OCI-LY1 (cell line): ENCODE measurements at regions not wholly inside any gene's neighbourhood (a gene's known extent, or its start where the extent isn't known, plus 50 kb on each side); places are given as distances from the start of the nearest gene placed in this dataset.

Source experiments
- H2AFZ ChIP-seq: fragments of 200-600 bp; sonication (generic), shearing (Covaris generic); 2 replicates; pipeline ENCODE4 v1.6.0; 2014; ENCODE audit warnings: antibody characterized with exemption, mild to moderate bottlenecking, low read length
- H3F3A ChIP-seq: fragments of 200-600 bp; sonication (generic), shearing (Covaris generic); 2 replicates; pipeline ENCODE4 v1.6.0; 2014; ENCODE audit warnings: mild to moderate bottlenecking, antibody characterized with exemption, low read length, moderate library complexity; ENCODE audit not compliant: insufficient read depth
- H3K27ac ChIP-seq: fragments of 200-600 bp; sonication (generic); 2 replicates; pipeline ENCODE4 v1.5.1; 2014; ENCODE audit warnings: low read length, mixed run types, mild to moderate bottlenecking, low read depth; ENCODE audit not compliant: poor library complexity, severe bottlenecking
- H3K27me3 ChIP-seq: fragments of 200-600 bp; sonication (generic); 2 replicates; pipeline ENCODE4 v1.6.0; 2014; ENCODE audit warnings: antibody characterized with exemption, mild to moderate bottlenecking, low read length, moderate library complexity; ENCODE audit not compliant: insufficient read depth
- H3K36me3 ChIP-seq: fragments of 200-600 bp; sonication (generic); 2 replicates; pipeline ENCODE4 v1.6.1; 2014; ENCODE audit warnings: mild to moderate bottlenecking, antibody characterized with exemption, low read length, moderate library complexity, mixed read lengths; ENCODE audit not compliant: insufficient read depth
- H3K4me1 ChIP-seq: fragments of 200-600 bp; sonication (generic); 2 replicates; pipeline ENCODE4 v1.5.1; 2014; ENCODE audit warnings: mild to moderate bottlenecking, low read length, moderate library complexity; ENCODE audit not compliant: insufficient read depth, severe bottlenecking
- H3K4me2 ChIP-seq: fragments of 200-600 bp; sonication (generic), shearing (Covaris generic); 2 replicates; pipeline ENCODE4 v1.6.1; 2014; ENCODE audit warnings: low read length
- H3K4me3 ChIP-seq: fragments of 200-600 bp; sonication (generic); 2 replicates; pipeline ENCODE4 v1.5.1; 2014; ENCODE audit warnings: low read length, low read depth, mild to moderate bottlenecking, mixed read lengths; ENCODE audit not compliant: poor library complexity, severe bottlenecking
- H3K79me2 ChIP-seq: fragments of 200-600 bp; shearing (Covaris generic); 2 replicates; pipeline ENCODE4 v1.6.1; 2016; ENCODE audit warnings: mixed run types, low read length, mixed read lengths; ENCODE audit not compliant: insufficient read depth
- H3K9ac ChIP-seq: fragments of 200-600 bp; sonication (generic), shearing (Covaris generic); 2 replicates; pipeline ENCODE4 v1.6.1; 2014; ENCODE audit warnings: mild to moderate bottlenecking, low read length, mixed read lengths
- H3K9me2 ChIP-seq: fragments of 200-600 bp; sonication (generic), shearing (Covaris generic); 2 replicates; pipeline ENCODE4 v1.6.1; 2014; ENCODE audit warnings: low read depth, mild to moderate bottlenecking, low read length, mixed read lengths
- H3K9me3 ChIP-seq: fragments of 200-600 bp; shearing (Covaris generic); 2 replicates; pipeline ENCODE4 v1.6.1; 2014; ENCODE audit warnings: low read length, mixed read lengths
- H4K20me1 ChIP-seq: fragments of 200-600 bp; sonication (generic), shearing (Covaris generic); 2 replicates; pipeline ENCODE4 v1.6.0; 2016; ENCODE audit warnings: mild to moderate bottlenecking, low read length; ENCODE audit not compliant: insufficient read depth
- CTCF ChIP-seq: fragments of 200-600 bp; sonication (generic), shearing (Covaris generic); IDR thresholded peaks from 2 replicates; pipeline ENCODE4 v1.5.1; 2017; ENCODE audit warnings: mild to moderate bottlenecking, antibody characterized with exemption, low read length, moderate library complexity, mixed read lengths
- EZH2 ChIP-seq: fragments of 200-600 bp; sonication (generic), shearing (Covaris generic); IDR thresholded peaks from 2 replicates; pipeline ENCODE4 v1.8.0; 2017; ENCODE audit warnings: borderline replicate concordance, mixed run types, mild to moderate bottlenecking, antibody characterized with exemption, low read length, moderate library complexity, mixed read lengths

GRCh38 chr2:122070241-122070731, 314.8 kb downstream of the TSN start:
- no peaks in the 10 kb centered on the region for H4K20me1 ChIP-seq

GRCh38 chr2:122072666-122073065, 317.2 kb downstream of the TSN start:
- H3K4me1 ChIP-seq = no peaks in the 10 kb centered on the region
- H3K36me3 ChIP-seq = no peaks in the 10 kb centered on the region
- TF ChIP-seq CTCF (no peak), EZH2 (no peak)
- no peaks in the 10 kb centered on the region for H3K27me3 ChIP-seq
- H3K27ac ChIP-seq = no peak overlapping the region
- H2AFZ ChIP-seq = no peak overlapping the region
- no peak overlapping the region for H3K4me3 ChIP-seq
- H3K79me2 ChIP-seq = no peaks in the 10 kb centered on the region
- no peak overlapping the region for H3K4me2 ChIP-seq
- no peaks in the 10 kb centered on the region for H3K9me2 ChIP-seq
- H4K20me1 ChIP-seq = no peaks in the 10 kb centered on the region
- H3F3A ChIP-seq = no peaks in the 10 kb centered on the region
- no peak overlapping the region for H3K9ac ChIP-seq
- no peaks in the 10 kb centered on the region for H3K9me3 ChIP-seq

More at GRCh38 chr2:122070241-122070731, 314.8 kb downstream of the TSN start:
- H3K9ac ChIP-seq = no peak overlapping the region
- H3K4me3 ChIP-seq = no peak overlapping the region
- H3K9me2 ChIP-seq = no peaks in the 10 kb centered on the region
- no peak overlapping the region for H3K4me2 ChIP-seq
- no peak overlapping the region for H3K27ac ChIP-seq
- TF ChIP-seq CTCF = no peak
- no peak for TF ChIP-seq EZH2
- H3K36me3 ChIP-seq = no peaks in the 10 kb centered on the region
- H3K4me1 ChIP-seq = no peaks in the 10 kb centered on the region
- no peaks in the 10 kb centered on the region for H3F3A ChIP-seq
- no peak overlapping the region for H2AFZ ChIP-seq
- no peaks in the 10 kb centered on the region for H3K9me3 ChIP-seq
- H3K79me2 ChIP-seq = no peaks in the 10 kb centered on the region
- no peaks in the 10 kb centered on the region for H3K27me3 ChIP-seq

DNA sequence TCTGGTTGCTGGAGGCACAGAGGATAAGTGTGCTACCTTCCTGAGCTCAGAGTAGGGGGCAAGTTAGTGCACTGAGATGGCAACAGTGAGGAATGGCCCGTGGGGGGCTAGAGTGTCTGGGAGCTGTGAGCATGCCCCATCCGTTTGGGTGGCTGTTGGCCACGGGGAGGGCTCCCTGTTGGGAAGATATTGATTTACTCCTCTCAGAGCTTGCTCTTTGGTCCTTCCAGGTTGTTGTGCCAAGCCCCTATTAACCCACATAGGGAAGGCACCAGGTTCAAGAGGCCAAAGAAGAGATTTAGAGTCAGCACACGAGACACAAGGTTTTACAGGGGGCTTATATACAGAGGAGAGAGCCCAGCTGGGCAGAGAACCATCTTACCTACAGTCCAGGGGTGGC, 318.8 kb downstream of the TSN start:
- no peaks in the 10 kb centered on the region for H3K9me2 ChIP-seq
- H4K20me1 ChIP-seq = no peaks in the 10 kb centered on the region
- no peaks in the 10 kb centered on the region for H3F3A ChIP-seq
- H3K4me3 ChIP-seq = no peak overlapping the region
- no peaks in the 10 kb centered on the region for H3K9me3 ChIP-seq
- no peak overlapping the region for H3K9ac ChIP-seq
- H2AFZ ChIP-seq = no peak overlapping the region
- H3K79me2 ChIP-seq = no peaks in the 10 kb centered on the region
- no peak for TF ChIP-seq CTCF
- no peak for TF ChIP-seq EZH2
- H3K27ac ChIP-seq = no peak overlapping the region
- H3K4me2 ChIP-seq = no peak overlapping the region
- no peaks in the 10 kb centered on the region for H3K4me1 ChIP-seq
- H3K36me3 ChIP-seq = no peaks in the 10 kb centered on the region
- H3K27me3 ChIP-seq = no peaks in the 10 kb centered on the region
